SK-N-SH (cell line): ENCODE measurements at regions not wholly inside any gene's neighbourhood (a gene's known extent, or its start where the extent isn't known, plus 50 kb on each side); places are given as distances from the start of the nearest gene placed in this dataset.

Experiments
- CTCF ChIA-PET: fragments of 300-600, 350-600 bp; formaldehyde crosslinking; extraction: SDS; loops from one replicate; lab custom pipeline; 2021; lab: Yijun Ruan, JAX
- POLR2A ChIA-PET: fragments of 350-600 bp; sonication (Branson Sonifier 250); formaldehyde crosslinking; extraction: SDS; loops from one replicate; lab custom pipeline; 2020; ENCODE audit warnings: antibody characterized with exemption, inconsistent platforms; lab: Yijun Ruan, JAX
- DNase-seq: peaks from one replicate; pipeline ENCODE4 v3.0.0; 2012
- H2AFZ ChIP-seq: fragments of 200-600 bp; sonication (generic); 2 replicates; pipeline ENCODE4 v1.8.1; 2016; ENCODE audit warnings: antibody characterized with exemption, mild to moderate bottlenecking, low read depth
- H3F3A ChIP-seq: fragments of 200-600 bp; sonication (generic); replicated peaks from 2 replicates; pipeline ENCODE3; 2016; ENCODE audit warnings: antibody characterized with exemption, mild to moderate bottlenecking; ENCODE audit not compliant: insufficient read depth
- H3K27ac ChIP-seq, 2 experiments: fragments of 200-500 bp in 1 of 2; fragments of 200-600 bp in 1 of 2; sonication (Bioruptor generic) in 1 of 2; sonication (generic), shearing (Covaris generic) in 1 of 2; 2 replicates each; pipeline versions ENCODE4 v1.5.1 to v1.6.1; 2014 to 2016; ENCODE audit warnings: low read depth in 2 of 2, inconsistent platforms in 1 of 2, low read length in 1 of 2, mild to moderate bottlenecking in 1 of 2, mixed read lengths in 1 of 2
- H3K27me3 ChIP-seq: fragments of 200-600 bp; sonication (generic), shearing (Covaris generic); 2 replicates; pipeline ENCODE4 v1.6.1; 2016; ENCODE audit warnings: mixed run types; ENCODE audit not compliant: insufficient read depth
- H3K36me3 ChIP-seq, 2 experiments: fragments of 200-500 bp in 1 of 2; fragments of 200-600 bp in 1 of 2; sonication (Bioruptor generic) in 1 of 2; sonication (generic) in 1 of 2; replicated peaks in 1 of 2; 2 replicates each; pipeline versions ENCODE3 to v1.5.1; 2014 to 2016; ENCODE audit warnings: low read length in 1 of 2, mild to moderate bottlenecking in 1 of 2; ENCODE audit not compliant: insufficient read depth in 2 of 2, control insufficient read depth in 1 of 2
- H3K4me1 ChIP-seq, 2 experiments: fragments of 200-500 bp in 1 of 2; fragments of 200-600 bp in 1 of 2; sonication (Bioruptor generic) in 1 of 2; sonication (generic), shearing (Covaris generic) in 1 of 2; 2 replicates each; pipeline versions ENCODE4 v1.5.1 to v1.6.1; 2014 to 2016; ENCODE audit warnings: low read depth in 1 of 2, low read length in 1 of 2, mixed run types in 1 of 2; ENCODE audit not compliant: insufficient read depth in 2 of 2, control insufficient read depth in 1 of 2
- H3K4me2 ChIP-seq: fragments of 200-600 bp; sonication (generic), shearing (Covaris generic); 2 replicates; pipeline ENCODE4 v1.6.1; 2017; ENCODE audit warnings: mixed run types
- H3K4me3 ChIP-seq, 2 experiments: fragments of 200-500 bp in 1 of 2; fragments of 200-600 bp in 1 of 2; sonication (Bioruptor generic) in 1 of 2; sonication (generic), shearing (Covaris generic) in 1 of 2; 2 replicates each; pipeline versions ENCODE4 v1.5.1 to v1.8.1; 2014 to 2016; ENCODE audit warnings: low read depth in 2 of 2, inconsistent platforms in 1 of 2, low read length in 1 of 2, mild to moderate bottlenecking in 1 of 2, mixed read lengths in 1 of 2, moderate library complexity in 1 of 2
- H3K79me2 ChIP-seq: fragments of 200-600 bp; sonication (generic); 2 replicates; pipeline ENCODE4 v1.8.1; 2017; ENCODE audit warnings: mild to moderate bottlenecking; ENCODE audit not compliant: insufficient read depth
- H3K9ac ChIP-seq: fragments of 200-600 bp; sonication (generic); 2 replicates; pipeline ENCODE4 v1.6.1; 2017; ENCODE audit warnings: mixed run types
- H3K9me2 ChIP-seq: fragments of 200-600 bp; sonication (generic); 2 replicates; pipeline ENCODE4 v1.6.1; 2017; ENCODE audit warnings: mixed run types
- H3K9me3 ChIP-seq: fragments of 200-600 bp; sonication (generic); 2 replicates; pipeline ENCODE4 v1.6.1; 2017; ENCODE audit warnings: mixed run types, mild to moderate bottlenecking, moderate library complexity
- H4K20me1 ChIP-seq: fragments of 200-600 bp; sonication (generic); 2 replicates; pipeline ENCODE4 v1.6.1; 2017; ENCODE audit warnings: mild to moderate bottlenecking, mixed run types; ENCODE audit not compliant: insufficient read depth
- CHD2 ChIP-seq: fragments of 150-350 bp; IDR thresholded peaks from 2 replicates; pipeline ENCODE4 v1.6.1; 2018; ENCODE audit warnings: low read length; ENCODE audit not compliant: partially characterized antibody
- ELF1 ChIP-seq: IDR thresholded peaks from 2 replicates; pipeline ENCODE4 v1.4.0; 2012
- FOXM1 ChIP-seq: IDR thresholded peaks from 2 replicates; pipeline ENCODE4 v1.4.0; 2012; ENCODE audit warnings: low read depth, mild to moderate bottlenecking
- GABPA ChIP-seq: IDR thresholded peaks from 2 replicates; pipeline ENCODE4 v1.4.0; 2012; ENCODE audit warnings: low read depth, mild to moderate bottlenecking
- GATA2 ChIP-seq: sonication (generic); formaldehyde crosslinking; IDR thresholded peaks from 2 replicates; pipeline ENCODE4 v1.5.0; 2020; ENCODE audit warnings: mild to moderate bottlenecking, missing genetic modification reagents
- IRF3 ChIP-seq: fragments of 150-350 bp; IDR thresholded peaks from 2 replicates; pipeline ENCODE4 v1.6.1; 2016; ENCODE audit warnings: mild to moderate bottlenecking, low read depth, low read length
- JUND ChIP-seq: IDR thresholded peaks from 2 replicates; pipeline ENCODE4 v1.4.0; 2012
- MXI1 ChIP-seq: IDR thresholded peaks from 2 replicates; pipeline ENCODE4 v1.6.1; 2012; ENCODE audit warnings: mild to moderate bottlenecking, low read depth, low read length, improper control_type of control experiment
- NFIC ChIP-seq: IDR thresholded peaks from 2 replicates; pipeline ENCODE4 v1.4.0; 2012; ENCODE audit warnings: borderline replicate concordance
- POLR2AphosphoS5 ChIP-seq: IDR thresholded peaks from 2 replicates; pipeline ENCODE4 v1.6.1; 2012; ENCODE audit warnings: low read depth, low read length
- RAD21 ChIP-seq: IDR thresholded peaks from 2 replicates; pipeline ENCODE4 v1.6.1; 2012; ENCODE audit warnings: mild to moderate bottlenecking, low read length
- RCOR1 ChIP-seq: fragments of 150-350 bp; IDR thresholded peaks from 2 replicates; pipeline ENCODE4 v1.6.1; 2017; ENCODE audit warnings: antibody characterized with exemption, low read length
- REST ChIP-seq: IDR thresholded peaks from 2 replicates; pipeline ENCODE4 v1.6.1; 2012; ENCODE audit warnings: mild to moderate bottlenecking, low read depth, low read length, moderate library complexity
- SIN3A ChIP-seq: IDR thresholded peaks from 2 replicates; pipeline ENCODE4 v1.6.1; 2012; ENCODE audit warnings: low read depth, mild to moderate bottlenecking, low read length, moderate library complexity, borderline replicate concordance
- SMC3 ChIP-seq: IDR thresholded peaks from 2 replicates; pipeline ENCODE4 v1.6.1; 2012; ENCODE audit warnings: low read depth, low read length, improper control_type of control experiment
- TAF1 ChIP-seq: IDR thresholded peaks from 2 replicates; pipeline ENCODE4 v1.6.1; 2012; ENCODE audit warnings: low read depth, mild to moderate bottlenecking, low read length, moderate library complexity, borderline replicate concordance
- TCF12 ChIP-seq: IDR thresholded peaks from 2 replicates; pipeline ENCODE4 v1.4.0; 2012
- TEAD4 ChIP-seq: IDR thresholded peaks from 2 replicates; pipeline ENCODE4 v1.4.0; 2012; ENCODE audit warnings: mild to moderate bottlenecking, borderline replicate concordance; ENCODE audit not compliant: insufficient read depth
- USF2 ChIP-seq: fragments of 150-350 bp; IDR thresholded peaks from 2 replicates; pipeline ENCODE4 v1.6.1; 2017; ENCODE audit warnings: antibody characterized with exemption, low read length, low read depth, borderline replicate concordance
- ZBTB33 ChIP-seq: IDR thresholded peaks from 2 replicates; pipeline ENCODE4 v1.4.0; 2012; ENCODE audit warnings: low read depth, borderline replicate concordance
- WGBS: methylation state at CpG from one replicate; pipeline ENCODE4 v1.1.6; 2017; ENCODE audit warnings: low lambda C conversion rate; 5-methylcytosine and 5-hydroxymethylcytosine counted together

GRCh38 chr20:52806918-52807317 lies 165.2 kb upstream of the TSHZ2 start:
- 39% methylated on average over 4 of the region's 4 CpGs for WGBS
- POLR2A ChIA-PET = no interaction called here
- CTCF ChIA-PET = no interaction called here

GRCh38 chr20:52805843-52806242 lies 166.3 kb upstream of the TSHZ2 start:
- Histone ChIP-seq H3K27me3 (no peaks in the 10 kb centered on the region), H2AFZ (no peak overlapping the region), H3K9ac (no peak overlapping the region), H3K79me2 (no peaks in the 10 kb centered on the region), H3K9me2 (no peaks in the 10 kb centered on the region), H3K27ac (no peak overlapping the region), H3K4me3 (no peak overlapping the region), H3K4me1 (peaks cover 0 to 14% of the 10 kb centered on the region in 2 experiments; a peak in 2 of 4 replicates), H3K36me3 (no peaks in the 10 kb centered on the region), H4K20me1 (no peaks in the 10 kb centered on the region), H3F3A (no peaks in the 10 kb centered on the region), H3K4me2 (no peak overlapping the region), H3K9me3 (no peaks in the 10 kb centered on the region)
- POLR2A ChIA-PET = no interaction called here
- CTCF ChIA-PET = interaction anchor here (0.7 to 1.6 kb wide), 3 partner anchors 58 to 532 kb away, joined by 3 to 4 read pairs (median 3); no protein-coding TSS in a partner anchor
- no peak for DNase-seq
- WGBS = 29% methylated on average over 2 of the region's 2 CpGs
- TF ChIP-seq GABPA = no peak
- TF ChIP-seq USF2 = no peak
- no peak for TF ChIP-seq REST
- no peak for TF ChIP-seq RAD21
- TF ChIP-seq JUND = no peak
- no peak for TF ChIP-seq ZBTB33
- TF ChIP-seq CHD2 = no peak
- no peak for TF ChIP-seq NFIC
- no peak for TF ChIP-seq SMC3
- TF ChIP-seq RCOR1 = no peak
- no peak for TF ChIP-seq POLR2AphosphoS5
- TF ChIP-seq TEAD4 = no peak
- TF ChIP-seq GATA2 = no peak
- no peak for TF ChIP-seq FOXM1
- no peak for TF ChIP-seq TCF12
- no peak for TF ChIP-seq IRF3
- TF ChIP-seq MXI1 = no peak
- no peak for TF ChIP-seq ELF1

More at GRCh38 chr20:52806918-52807317, 165.2 kb upstream of the TSHZ2 start:
- H4K20me1 ChIP-seq = no peaks in the 10 kb centered on the region
- no peaks in the 10 kb centered on the region for H3K79me2 ChIP-seq
- no peaks in the 10 kb centered on the region for H3K27me3 ChIP-seq
- H3K4me1 ChIP-seq = peaks cover 0 to 9% of the 10 kb centered on the region in 2 experiments; a peak in 2 of 4 replicates
- no peak overlapping the region for H3K9ac ChIP-seq
- no peak overlapping the region for H3K4me3 ChIP-seq
- no peaks in the 10 kb centered on the region for H3F3A ChIP-seq
- no peaks in the 10 kb centered on the region for H3K9me2 ChIP-seq
- no peak for DNase-seq
- no peak for TF ChIP-seq USF2
- no peak for TF ChIP-seq GATA2
- no peak for TF ChIP-seq TAF1
- no peak for TF ChIP-seq SIN3A
- TF ChIP-seq, all 33 proteins: peak for 0
- Histone ChIP-seq H3K4me2 (no peak overlapping the region), H3K36me3 (no peaks in the 10 kb centered on the region), H2AFZ (no peak overlapping the region), H3K9me3 (no peaks in the 10 kb centered on the region), H3K27ac (no peak overlapping the region)
